Spleen (tissue), 11 donors: ENCODE measurements at regions not wholly inside any gene's neighbourhood (a gene's known extent, or its start where the extent isn't known, plus 50 kb on each side); places are given as distances from the start of the nearest gene placed in this dataset.
"Not testable (repeated sequence)": the region's sequence is repeated elsewhere in the genome, so short reads cannot be mapped to it uniquely, and the experiment has no call there.

Experiments used
- DNase-seq: peaks from one replicate; pipeline ENCODE4 v3.0.0-alpha.2; 2020
- H3K27ac ChIP-seq, 8 donors: fragments of 200-600 bp; sonication (generic) in 7 of 8; 1 replicate in 4 of 8; 2 replicates in 4 of 8; pipeline versions ENCODE4 v1.5.0 to v1.8.0; 2016 to 2021; ENCODE audit warnings: inconsistent platforms in 4 of 8, mild to moderate bottlenecking in 4 of 8, moderate library complexity in 1 of 8
- H3K27me3 ChIP-seq, 7 donors: fragments of 200-600 bp; sonication (generic) in 6 of 7; replicated peaks in 1 of 7; 1 replicate in 4 of 7; 2 replicates in 3 of 7; pipeline versions ENCODE4 v1.5.0 to v1.8.0; 2016 to 2021; ENCODE audit warnings: inconsistent platforms in 3 of 7, mild to moderate bottlenecking in 1 of 7
- H3K36me3 ChIP-seq, 6 donors: fragments of 200-600 bp; sonication (generic) in 5 of 6; 1 replicate in 4 of 6; 2 replicates in 2 of 6; pipeline versions ENCODE4 v1.5.0 to v1.8.0; 2016 to 2021; ENCODE audit warnings: inconsistent platforms in 2 of 6
- H3K4me1 ChIP-seq, 6 donors: fragments of 200-600 bp; sonication (generic) in 5 of 6; 1 replicate in 3 of 6; 2 replicates in 3 of 6; pipeline versions ENCODE4 v1.5.0 to v1.8.0; 2016 to 2021; ENCODE audit warnings: inconsistent platforms in 3 of 6
- H3K4me3 ChIP-seq, 8 donors: fragments of 200-600 bp; sonication (generic) in 7 of 8; 1 replicate in 4 of 8; 2 replicates in 4 of 8; pipeline versions ENCODE4 v1.5.0 to v1.8.0; 2016 to 2021; ENCODE audit warnings: inconsistent platforms in 4 of 8, mild to moderate bottlenecking in 4 of 8, moderate library complexity in 2 of 8
- H3K9me3 ChIP-seq, 8 donors: fragments of 200-600 bp; sonication (generic) in 7 of 8; 1 replicate in 4 of 8; 2 replicates in 4 of 8; pipeline versions ENCODE4 v1.5.0 to v1.8.0; 2016 to 2021; ENCODE audit warnings: inconsistent platforms in 4 of 8
- POLR2A ChIP-seq, 3 donors: fragments of 450-650 bp; IDR thresholded peaks; one replicate each; pipeline ENCODE4 v1.5.1; 2017; ENCODE audit warnings: antibody characterized with exemption in 3 of 3, mild to moderate bottlenecking in 1 of 3
- POLR2AphosphoS5 ChIP-seq, 3 donors: sonication (generic); formaldehyde crosslinking; IDR thresholded peaks; one replicate each; pipeline ENCODE4 v1.5.1; 2017; ENCODE audit warnings: antibody characterized with exemption in 3 of 3
- WGBS, 5 donors: extraction: QIAGEN DNeasy Blood & Tissue Kit in 3 of 5; methylation state at CpG; one replicate each; pipeline versions ENCODE4 v1.1.5 to v1.1.7; 2013 to 2018; 5-methylcytosine and 5-hydroxymethylcytosine counted together
- intact Hi-C: fragments of 100-400 bp; cut with DNase I; formaldehyde crosslinking; loops from one replicate; pipeline ENCODE4 v1.15.0; 2023; ENCODE audit warnings: low total_unique reads
- TF ChIP-seq, protein P1 (sequence below), 11 experiments: fragments of 200-600 bp in 7 of 11; fragments of 450-650 bp in 4 of 11; sonication (generic) in 4 of 11; IDR thresholded peaks in 8 of 11; conservative IDR thresholded peaks in 3 of 11; 1 replicate in 7 of 11; 2 replicates in 4 of 11; pipeline versions ENCODE4 v1.4.0 to v1.8.0; 2016 to 2021; ENCODE audit warnings: antibody characterized with exemption in 11 of 11, inconsistent platforms in 4 of 11, mild to moderate bottlenecking in 1 of 11
- donor health status: healthy with polysubstance abuse.
- donor health status: DM: no; HTN: no; CAD: no; lungs with moderate emphysema.
- donor health status: DM: no; HTN: no; CAD: no.
- donor health status: Bipolar disorder and iron deficiency.
- donor health status: healthy.
- donor health status: DM: no; HTN: no; CAD: no.
- donor health status: DM: yes; HTN: yes; CAD: no.

DNA sequence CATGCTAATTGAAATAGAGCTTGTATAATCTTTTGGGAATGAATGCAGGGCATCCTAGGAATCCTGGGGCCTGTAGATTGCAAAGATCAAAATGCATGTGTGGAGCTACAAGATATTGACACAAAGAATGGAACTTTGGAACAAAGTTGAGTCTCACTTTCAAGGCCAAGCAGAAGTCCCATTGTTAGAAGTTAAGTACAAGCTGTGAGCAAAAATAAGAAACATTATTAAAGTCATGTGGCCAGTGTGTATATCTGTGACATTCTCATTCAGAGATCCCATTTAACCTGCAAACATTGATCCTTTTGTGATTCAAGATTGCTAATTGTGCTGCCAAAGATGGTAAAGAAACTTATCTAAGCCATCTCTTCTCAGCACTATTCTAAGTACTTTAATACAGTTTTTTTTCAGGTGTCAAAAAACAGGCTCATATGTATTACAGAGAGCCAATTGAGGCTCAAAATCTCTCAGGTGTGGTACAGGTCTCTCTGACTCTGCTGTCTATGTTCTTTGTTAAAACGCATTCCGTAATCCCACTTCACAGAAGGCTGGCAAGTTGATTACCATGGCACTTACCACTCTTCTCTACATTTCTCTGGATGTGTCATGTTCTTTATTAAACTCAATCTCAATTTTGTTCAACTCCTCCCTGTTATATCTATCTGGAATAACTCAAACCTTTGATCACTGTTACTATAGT, 704.4 kb upstream of the NEGR1 start:
- intact Hi-C loops = no loop called here
- Histone ChIP-seq H3K27me3 (no peaks in the 10 kb centered on the region), H3K4me3 (no peak overlapping the region), H3K4me1 (no peaks in the 10 kb centered on the region), H3K9me3 (no peaks in the 10 kb centered on the region), H3K27ac (no peak overlapping the region), H3K36me3 (no peaks in the 10 kb centered on the region)
- TF ChIP-seq POLR2A (IDR thresholded peaks at IDR 0.05) (no peak), POLR2AphosphoS5 (IDR thresholded peaks at IDR 0.05) (no peak)
- TF ChIP-seq, protein P1, sequence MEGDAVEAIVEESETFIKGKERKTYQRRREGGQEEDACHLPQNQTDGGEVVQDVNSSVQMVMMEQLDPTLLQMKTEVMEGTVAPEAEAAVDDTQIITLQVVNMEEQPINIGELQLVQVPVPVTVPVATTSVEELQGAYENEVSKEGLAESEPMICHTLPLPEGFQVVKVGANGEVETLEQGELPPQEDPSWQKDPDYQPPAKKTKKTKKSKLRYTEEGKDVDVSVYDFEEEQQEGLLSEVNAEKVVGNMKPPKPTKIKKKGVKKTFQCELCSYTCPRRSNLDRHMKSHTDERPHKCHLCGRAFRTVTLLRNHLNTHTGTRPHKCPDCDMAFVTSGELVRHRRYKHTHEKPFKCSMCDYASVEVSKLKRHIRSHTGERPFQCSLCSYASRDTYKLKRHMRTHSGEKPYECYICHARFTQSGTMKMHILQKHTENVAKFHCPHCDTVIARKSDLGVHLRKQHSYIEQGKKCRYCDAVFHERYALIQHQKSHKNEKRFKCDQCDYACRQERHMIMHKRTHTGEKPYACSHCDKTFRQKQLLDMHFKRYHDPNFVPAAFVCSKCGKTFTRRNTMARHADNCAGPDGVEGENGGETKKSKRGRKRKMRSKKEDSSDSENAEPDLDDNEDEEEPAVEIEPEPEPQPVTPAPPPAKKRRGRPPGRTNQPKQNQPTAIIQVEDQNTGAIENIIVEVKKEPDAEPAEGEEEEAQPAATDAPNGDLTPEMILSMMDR (IDR thresholded peaks at IDR 0.05 in 8 of 11, conservative IDR thresholded peaks at IDR 0.05 in 3 of 11) = no peak
- no peak for DNase-seq
- WGBS, 5 donors = 82 to 92% (median 84%) methylated on average over 2 of the region's 2 CpGs

DNA sequence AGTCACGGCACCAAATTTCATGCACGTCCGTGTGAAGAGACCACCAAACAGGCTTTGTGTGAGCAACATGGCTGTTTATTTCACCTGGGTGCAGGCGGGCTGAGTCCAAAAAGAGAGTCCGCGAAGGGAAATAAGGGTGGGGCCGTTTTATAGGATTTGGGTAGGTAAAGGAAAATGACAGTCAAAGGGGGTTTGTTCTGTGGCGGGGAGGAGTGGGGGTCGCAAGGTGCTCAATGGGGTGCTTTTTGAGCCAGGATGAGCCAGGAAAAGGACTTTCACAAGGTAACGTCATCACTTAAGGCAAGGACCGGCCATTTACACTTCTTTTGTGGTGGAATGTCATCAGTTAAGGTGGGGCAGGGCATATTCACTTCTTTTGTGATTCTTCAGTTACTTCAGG, 702.7 kb upstream of the NEGR1 start:
- DNase-seq, H3K4me1 ChIP-seq, H3K9me3 ChIP-seq, H3K27ac ChIP-seq, intact Hi-C loops, H3K36me3 ChIP-seq, H3K27me3 ChIP-seq, H3K4me3 ChIP-seq: not testable (repeated sequence)
- WGBS, 5 donors = 83 to 89% (median 86%) methylated on average over 10 to 11 of the region's 11 CpGs

DNA sequence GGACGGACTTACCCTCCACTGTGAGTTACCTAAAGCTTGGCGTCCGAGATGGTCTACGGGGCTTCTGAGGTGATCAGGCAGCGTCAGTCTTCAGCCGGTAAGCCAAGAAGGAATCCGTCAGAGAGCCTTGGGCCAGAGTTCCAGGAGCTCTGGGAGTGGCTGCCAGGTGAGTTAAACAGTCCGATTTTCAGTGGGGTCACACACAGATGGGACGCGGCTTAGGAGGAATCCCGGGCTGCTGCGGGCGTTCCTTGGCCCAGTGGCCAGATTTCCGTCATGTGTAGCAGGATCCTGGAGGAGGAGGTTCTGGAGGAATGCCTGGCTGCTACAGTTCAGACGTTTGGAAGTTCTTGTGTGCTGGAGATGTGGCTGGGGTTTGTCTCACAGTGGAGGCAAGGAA, 700.7 kb upstream of the NEGR1 start:
- H3K36me3 ChIP-seq, H3K4me1 ChIP-seq, DNase-seq, H3K4me3 ChIP-seq, H3K27ac ChIP-seq, intact Hi-C loops, H3K27me3 ChIP-seq: not testable (repeated sequence)
- WGBS, 5 donors = 86 to 92% (median 90%) methylated on average over 15 of the region's 15 CpGs
- H3K9me3 ChIP-seq = peaks cover 0 to 18% (median 11%) of the 10 kb centered on the region in 8 donors

DNA sequence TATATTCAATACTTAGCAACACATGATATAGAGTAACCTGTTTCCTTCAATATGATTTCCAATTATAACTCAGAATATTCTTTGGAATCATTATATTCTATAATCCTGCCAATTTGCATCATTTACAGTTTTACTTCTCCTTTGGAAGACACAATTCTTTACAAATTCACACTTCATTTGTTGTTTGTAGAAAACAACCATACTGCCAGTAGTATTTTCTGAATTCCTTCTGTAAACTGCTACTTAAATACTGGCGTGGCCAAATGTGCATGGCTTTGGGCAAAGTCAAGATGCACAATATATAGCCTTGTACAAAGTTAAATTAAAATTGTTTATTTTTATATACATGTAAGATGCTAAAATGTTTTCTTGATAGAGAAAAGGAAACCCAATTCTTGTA, 687.1 kb upstream of the NEGR1 start:
- intact Hi-C loops = no loop called here
- 70 to 93% (median 83%) methylated on average over 1 of the region's 1 CpG for WGBS, 5 donors
- TF ChIP-seq POLR2AphosphoS5 (IDR thresholded peaks at IDR 0.05) (no peak), POLR2A (IDR thresholded peaks at IDR 0.05) (no peak)
- TF ChIP-seq, protein P1 (IDR thresholded peaks at IDR 0.05 in 8 of 11, conservative IDR thresholded peaks at IDR 0.05 in 3 of 11) = no peak
- no peaks in the 10 kb centered on the region for H3K36me3 ChIP-seq
- no peak for DNase-seq
- no peaks in the 10 kb centered on the region for H3K27me3 ChIP-seq
- no peaks in the 10 kb centered on the region for H3K4me1 ChIP-seq
- no peak overlapping the region for H3K27ac ChIP-seq
- no peak overlapping the region for H3K4me3 ChIP-seq
- peaks cover 0 to 5% (median 0%) of the 10 kb centered on the region in 8 donors for H3K9me3 ChIP-seq

DNA sequence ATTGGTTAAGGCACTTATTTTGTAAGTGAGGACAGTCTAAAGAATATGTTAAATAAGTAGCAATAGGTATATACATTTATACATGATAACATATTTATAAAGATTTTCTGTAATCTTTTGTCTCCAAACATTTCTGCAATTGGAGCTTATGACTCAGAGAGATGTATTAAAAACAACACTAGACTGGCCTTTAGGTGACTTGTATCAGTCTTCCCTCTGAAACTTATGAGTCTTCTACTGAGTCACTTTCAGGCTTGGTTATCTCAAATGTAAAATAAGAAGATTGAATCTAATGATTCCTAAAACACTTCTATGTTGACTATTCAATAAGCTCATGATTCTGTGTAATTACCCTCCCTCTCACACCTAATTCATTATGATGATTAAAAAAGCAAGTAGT, 672.6 kb upstream of the NEGR1 start:
- Histone ChIP-seq H3K27me3 (no peaks in the 10 kb centered on the region), H3K4me3 (no peak overlapping the region), H3K9me3 (peaks cover 0 to 5% (median 0%) of the 10 kb centered on the region in 8 donors), H3K27ac (no peak overlapping the region), H3K36me3 (no peaks in the 10 kb centered on the region), H3K4me1 (no peaks in the 10 kb centered on the region)
- TF ChIP-seq POLR2A (IDR thresholded peaks at IDR 0.05) = no peak
- TF ChIP-seq POLR2AphosphoS5 (IDR thresholded peaks at IDR 0.05) = no peak
- TF ChIP-seq, protein P1 (IDR thresholded peaks at IDR 0.05 in 8 of 11, conservative IDR thresholded peaks at IDR 0.05 in 3 of 11) = no peak
- DNase-seq = no peak
- intact Hi-C loops = no loop called here

DNA sequence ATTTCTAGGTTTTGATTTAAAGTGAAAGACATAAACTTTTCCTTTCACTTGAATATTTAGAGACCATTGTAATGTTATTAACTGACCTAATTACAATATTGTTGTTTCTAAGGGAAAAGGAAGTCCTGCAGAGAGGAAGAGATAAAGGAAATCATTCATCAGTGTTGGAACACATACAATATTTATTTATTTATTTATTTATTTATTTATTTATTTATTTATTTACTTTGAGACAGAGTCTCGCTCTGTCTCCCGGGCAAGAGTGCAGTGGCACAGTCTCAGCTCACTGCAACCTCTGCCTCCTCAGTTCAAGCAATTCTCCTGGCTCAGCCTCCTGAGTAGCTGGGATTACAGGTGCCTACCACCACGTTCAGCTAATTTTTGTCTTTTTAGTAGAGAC, 668.6 kb upstream of the NEGR1 start:
- H3K4me3 ChIP-seq, DNase-seq, H3K36me3 ChIP-seq, H3K4me1 ChIP-seq, H3K9me3 ChIP-seq, H3K27ac ChIP-seq, intact Hi-C loops, H3K27me3 ChIP-seq: not testable (repeated sequence)
- WGBS, 5 donors = 71 to 78% (median 75%) methylated on average over 3 of the region's 3 CpGs
